Upper lobe of left lung (tissue), 6 donors: ENCODE measurements at regions not wholly inside any gene's neighbourhood (a gene's known extent, or its start where the extent isn't known, plus 50 kb on each side); places are given as distances from the start of the nearest gene placed in this dataset.
"Not testable (repeated sequence)": the region's sequence is repeated elsewhere in the genome, so short reads cannot be mapped to it uniquely, and the experiment has no call there.

Experiments
- ATAC-seq, 2 donors: fragments of 200-7000 bp; cut with Tn5 transposase; one replicate each; pipeline ENCODE4 v1.9.1; 2022; ENCODE audit warnings: mild to moderate bottlenecking in 2 of 2, moderate library complexity in 2 of 2; ENCODE audit not compliant: low FRiP score in 2 of 2
- DNase-seq, 2 donors: peaks; one replicate each; pipeline ENCODE4 v3.0.0-alpha.2; 2019 to 2020
- H3K27ac ChIP-seq, 4 donors: fragments of 200-600 bp; sonication (generic); one replicate each; pipeline ENCODE4 v1.5.1; 2016 to 2019
- H3K27me3 ChIP-seq, 4 donors: fragments of 200-600 bp; sonication (generic); one replicate each; pipeline ENCODE4 v1.5.1; 2017 to 2019
- H3K36me3 ChIP-seq, 4 donors: fragments of 200-600 bp; sonication (generic); one replicate each; pipeline ENCODE4 v1.5.1; 2016 to 2019
- H3K4me1 ChIP-seq, 4 donors: fragments of 200-600 bp; sonication (generic); one replicate each; pipeline ENCODE4 v1.5.1; 2018 to 2019
- H3K4me3 ChIP-seq, 4 donors: fragments of 200-600 bp; sonication (generic); one replicate each; pipeline ENCODE4 v1.5.1; 2017 to 2019; ENCODE audit warnings: mild to moderate bottlenecking in 2 of 4, moderate library complexity in 1 of 4
- H3K9me3 ChIP-seq, 4 donors: fragments of 200-600 bp; sonication (generic); one replicate each; pipeline ENCODE4 v1.5.1; 2018 to 2019
- EP300 ChIP-seq, 4 donors: sonication (generic); formaldehyde crosslinking; IDR thresholded peaks; one replicate each; pipeline ENCODE4 v1.5.1; 2017; ENCODE audit warnings: antibody characterized with exemption in 4 of 4, control low read depth in 2 of 4
- POLR2A ChIP-seq, 4 donors: fragments of 450-650 bp; IDR thresholded peaks; one replicate each; pipeline ENCODE4 v1.5.1; 2016 to 2017; ENCODE audit warnings: antibody characterized with exemption in 4 of 4, mild to moderate bottlenecking in 2 of 4
- POLR2AphosphoS5 ChIP-seq, 2 donors: sonication (generic); formaldehyde crosslinking; IDR thresholded peaks; one replicate each; pipeline ENCODE4 v1.5.1; 2017; ENCODE audit warnings: antibody characterized with exemption in 2 of 2
- WGBS, 2 donors: methylation state at CpG; one replicate each; pipeline ENCODE4 v1.1.5; 2017 to 2018; 5-methylcytosine and 5-hydroxymethylcytosine counted together
- TF ChIP-seq, protein P1 (sequence below), 6 experiments: fragments of 450-650 bp in 4 of 6; fragments of 200-600 bp in 2 of 6; sonication (generic) in 2 of 6; IDR thresholded peaks; one replicate each; pipeline ENCODE4 v1.5.1; 2016 to 2019; ENCODE audit warnings: antibody characterized with exemption in 6 of 6
- donor health status: DM: no; HTN: no; CAD: no; lungs with moderate emphysema.
- donor health status: DM: no; HTN: yes; CAD: no; lungs with severe emphysema.

DNA sequence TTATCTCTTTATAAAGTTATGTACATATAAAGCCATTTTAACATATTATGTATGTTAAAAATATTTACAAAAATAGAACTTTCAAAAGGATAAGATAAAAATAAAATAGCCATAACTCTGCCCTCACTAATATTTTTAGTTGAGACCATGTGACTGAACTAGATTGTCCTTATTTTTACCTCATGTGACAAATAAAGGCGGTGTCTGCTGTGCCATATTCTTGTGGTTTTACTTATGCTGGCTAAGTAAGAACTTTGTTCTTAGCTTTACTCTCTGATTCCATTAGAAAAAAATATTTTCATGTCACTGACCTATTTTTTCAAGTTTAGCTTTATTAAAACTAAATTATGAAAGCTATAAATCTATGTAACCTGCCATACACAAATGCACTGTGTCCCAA lies 135.6 kb upstream of the TSC22D1 start:
- no peaks in the 10 kb centered on the region for H3K9me3 ChIP-seq
- H3K27me3 ChIP-seq: no peaks in the 10 kb centered on the region
- H3K4me1 ChIP-seq: peaks cover 0 to 3% (median 0%) of the 10 kb centered on the region in 4 donors
- no peak overlapping the region for H3K27ac ChIP-seq
- WGBS, 2 donors: 84 to 97% methylated on average over 1 of the region's 1 CpG
- H3K4me3 ChIP-seq: no peak overlapping the region
- ATAC-seq (no peak), DNase-seq (no peak)
- TF ChIP-seq, protein P1, sequence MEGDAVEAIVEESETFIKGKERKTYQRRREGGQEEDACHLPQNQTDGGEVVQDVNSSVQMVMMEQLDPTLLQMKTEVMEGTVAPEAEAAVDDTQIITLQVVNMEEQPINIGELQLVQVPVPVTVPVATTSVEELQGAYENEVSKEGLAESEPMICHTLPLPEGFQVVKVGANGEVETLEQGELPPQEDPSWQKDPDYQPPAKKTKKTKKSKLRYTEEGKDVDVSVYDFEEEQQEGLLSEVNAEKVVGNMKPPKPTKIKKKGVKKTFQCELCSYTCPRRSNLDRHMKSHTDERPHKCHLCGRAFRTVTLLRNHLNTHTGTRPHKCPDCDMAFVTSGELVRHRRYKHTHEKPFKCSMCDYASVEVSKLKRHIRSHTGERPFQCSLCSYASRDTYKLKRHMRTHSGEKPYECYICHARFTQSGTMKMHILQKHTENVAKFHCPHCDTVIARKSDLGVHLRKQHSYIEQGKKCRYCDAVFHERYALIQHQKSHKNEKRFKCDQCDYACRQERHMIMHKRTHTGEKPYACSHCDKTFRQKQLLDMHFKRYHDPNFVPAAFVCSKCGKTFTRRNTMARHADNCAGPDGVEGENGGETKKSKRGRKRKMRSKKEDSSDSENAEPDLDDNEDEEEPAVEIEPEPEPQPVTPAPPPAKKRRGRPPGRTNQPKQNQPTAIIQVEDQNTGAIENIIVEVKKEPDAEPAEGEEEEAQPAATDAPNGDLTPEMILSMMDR (IDR thresholded peaks at IDR 0.05): no peak
- TF ChIP-seq POLR2AphosphoS5 (IDR thresholded peaks at IDR 0.05): no peak
- H3K36me3 ChIP-seq: no peaks in the 10 kb centered on the region

DNA sequence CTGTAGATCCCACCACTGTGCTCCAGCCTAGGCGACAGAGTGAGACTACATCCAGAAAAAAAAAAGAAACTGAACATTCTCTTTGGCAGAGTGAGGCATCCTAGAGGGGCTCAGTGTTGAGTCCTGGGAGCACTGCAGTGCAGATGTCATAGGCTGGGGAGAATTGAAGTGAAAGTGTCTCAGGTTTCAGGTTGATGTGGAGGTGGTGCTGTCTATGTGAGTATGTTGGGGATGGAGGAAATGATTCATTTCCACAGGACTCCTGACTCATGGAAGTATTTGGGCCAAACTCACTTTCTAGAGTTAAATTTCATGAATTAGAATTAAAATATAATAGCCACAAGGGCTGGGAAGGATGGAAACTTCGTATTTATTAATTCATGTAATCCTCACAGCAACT lies 134.4 kb upstream of the TSC22D1 start:
- ATAC-seq (no peak), DNase-seq (no peak)
- H3K36me3 ChIP-seq: no peaks in the 10 kb centered on the region
- no peak overlapping the region for H3K27ac ChIP-seq
- no peaks in the 10 kb centered on the region for H3K9me3 ChIP-seq
- TF ChIP-seq POLR2A (IDR thresholded peaks at IDR 0.05): no peak
- no peak for TF ChIP-seq EP300 (IDR thresholded peaks at IDR 0.05)
- TF ChIP-seq POLR2AphosphoS5 (IDR thresholded peaks at IDR 0.05): no peak
- TF ChIP-seq, protein P1 (IDR thresholded peaks at IDR 0.05): no peak
- whole genome bisulfite sequencing, 2 donors: 76 to 82% methylated on average over 2 of the region's 2 CpGs
- no peaks in the 10 kb centered on the region for H3K27me3 ChIP-seq
- H3K4me3 ChIP-seq: no peak overlapping the region
- no peaks in the 10 kb centered on the region for H3K4me1 ChIP-seq

DNA sequence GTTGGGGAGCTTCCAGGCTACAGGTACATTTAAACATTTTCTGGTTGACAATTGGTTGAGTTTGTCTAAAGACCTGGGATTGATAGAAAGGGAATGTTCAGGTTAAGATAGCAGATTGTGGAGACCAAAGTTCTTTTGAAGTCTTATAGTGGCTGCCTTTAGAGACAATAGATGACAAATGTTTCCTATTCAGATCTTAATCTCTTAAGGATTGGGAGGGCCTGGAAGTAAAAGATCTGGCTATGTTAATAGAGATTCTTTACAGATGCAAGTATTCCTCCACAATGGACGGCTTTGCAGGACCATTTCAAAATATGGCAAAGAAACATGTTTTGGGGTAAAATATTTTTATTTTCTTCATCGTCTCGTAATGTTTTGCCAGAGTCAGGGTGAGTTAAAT lies 128.7 kb upstream of the TSC22D1 start:
- H3K27me3 ChIP-seq, DNase-seq, H3K4me3 ChIP-seq, H3K9me3 ChIP-seq, H3K27ac ChIP-seq, ATAC-seq, H3K36me3 ChIP-seq, H3K4me1 ChIP-seq: not testable (repeated sequence)
- 74 to 77% methylated on average over 3 of the region's 3 CpGs for WGBS, 2 donors

DNA sequence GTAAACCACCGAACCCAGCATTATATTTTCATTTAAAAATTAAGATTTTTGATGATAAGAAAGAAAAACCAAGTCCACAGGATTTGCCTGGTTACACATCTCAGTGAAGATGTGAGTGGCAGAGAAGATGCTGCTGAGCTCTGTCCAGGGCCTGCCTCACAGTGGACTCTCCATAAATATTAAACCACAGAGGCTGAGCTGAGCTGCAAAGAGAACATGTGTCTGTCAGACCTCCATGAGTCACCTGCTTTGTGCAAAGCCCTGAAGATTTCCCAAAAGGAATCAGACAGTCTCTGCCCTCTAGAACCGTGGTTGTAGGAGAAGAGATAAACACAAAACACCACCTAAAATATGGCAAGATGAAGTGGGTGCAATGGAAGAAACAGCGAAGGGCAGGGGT lies 127.2 kb upstream of the TSC22D1 start:
- H3K27ac ChIP-seq: no peak overlapping the region
- DNase-seq (no peak), ATAC-seq (no peak)
- 73 to 91% methylated on average over 3 of the region's 3 CpGs for WGBS, 2 donors
- TF ChIP-seq POLR2AphosphoS5 (IDR thresholded peaks at IDR 0.05) (no peak), EP300 (IDR thresholded peaks at IDR 0.05) (no peak), POLR2A (IDR thresholded peaks at IDR 0.05) (no peak)
- TF ChIP-seq, protein P1 (IDR thresholded peaks at IDR 0.05): no peak
- H3K9me3 ChIP-seq: no peaks in the 10 kb centered on the region
- no peaks in the 10 kb centered on the region for H3K4me1 ChIP-seq
- no peaks in the 10 kb centered on the region for H3K27me3 ChIP-seq
- no peaks in the 10 kb centered on the region for H3K36me3 ChIP-seq
- no peak overlapping the region for H3K4me3 ChIP-seq

DNA sequence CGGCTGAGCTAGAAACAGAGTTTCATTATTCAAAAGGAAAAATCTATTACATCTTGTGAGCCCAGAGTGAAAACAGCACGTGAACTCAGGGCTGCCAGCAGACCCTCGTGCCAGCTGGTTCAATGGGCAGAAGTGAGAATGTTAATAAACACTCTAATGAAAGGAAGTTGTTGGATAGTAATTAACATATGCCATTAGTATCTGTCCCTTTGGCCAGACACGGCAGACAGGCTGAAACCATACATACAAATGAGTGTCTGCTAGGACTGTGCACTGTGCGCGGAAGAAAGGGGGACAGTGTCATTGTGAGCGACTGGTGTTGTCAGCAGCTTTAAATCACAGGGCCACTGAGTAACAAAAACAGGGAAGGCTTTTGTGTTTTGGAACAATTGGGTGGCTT lies 121.9 kb upstream of the TSC22D1 start:
- WGBS, 2 donors: 59 to 66% methylated on average over 7 of the region's 7 CpGs
- no peaks in the 10 kb centered on the region for H3K4me1 ChIP-seq
- TF ChIP-seq POLR2A (IDR thresholded peaks at IDR 0.05) (no peak), POLR2AphosphoS5 (IDR thresholded peaks at IDR 0.05) (no peak), EP300 (IDR thresholded peaks at IDR 0.05) (no peak)
- TF ChIP-seq, protein P1 (IDR thresholded peaks at IDR 0.05): no peak
- H3K36me3 ChIP-seq: no peaks in the 10 kb centered on the region
- no peaks in the 10 kb centered on the region for H3K27me3 ChIP-seq
- ATAC-seq (no peak), DNase-seq (no peak)
- no peak overlapping the region for H3K27ac ChIP-seq
- no peak overlapping the region for H3K4me3 ChIP-seq
- H3K9me3 ChIP-seq: no peaks in the 10 kb centered on the region
